Stimulated activated CD8-positive, alpha-beta memory T cell treated with anti-CD3 and anti-CD28 coated beads, Interleukin-4, amount 100 ng/mL, for 48 hours (primary cell): ENCODE measurements at regions not wholly inside any gene's neighbourhood (a gene's known extent, or its start where the extent isn't known, plus 50 kb on each side); places are given as distances from the start of the nearest gene placed in this dataset.
"Not testable (repeated sequence)": the region's sequence is repeated elsewhere in the genome, so short reads cannot be mapped to it uniquely, and the experiment has no call there.

Experiments
- DNase-seq: peaks from one replicate; pipeline ENCODE4 v3.0.0-alpha.2; 2020

DNA sequence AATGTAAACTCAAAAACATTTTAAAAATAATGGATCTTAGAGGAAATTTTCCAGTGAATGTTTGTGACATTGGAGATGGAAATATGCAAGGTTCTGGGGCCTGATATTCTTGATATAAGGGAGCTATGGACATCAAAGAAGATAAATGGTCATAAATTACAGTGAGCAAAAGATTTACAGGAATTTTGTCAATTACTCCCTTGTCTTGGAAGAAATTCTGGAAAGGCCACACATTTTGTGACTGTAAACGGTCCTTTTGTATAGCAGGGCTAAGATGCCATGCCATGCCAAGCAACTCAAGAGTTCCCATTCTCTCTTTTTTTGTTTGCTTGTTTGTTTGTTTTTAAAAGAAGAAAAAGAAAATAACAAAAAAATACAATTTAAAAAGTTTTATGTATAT lies 1186.2 kb upstream of the CITED2 start:
- DNase-seq, result no peak

DNA sequence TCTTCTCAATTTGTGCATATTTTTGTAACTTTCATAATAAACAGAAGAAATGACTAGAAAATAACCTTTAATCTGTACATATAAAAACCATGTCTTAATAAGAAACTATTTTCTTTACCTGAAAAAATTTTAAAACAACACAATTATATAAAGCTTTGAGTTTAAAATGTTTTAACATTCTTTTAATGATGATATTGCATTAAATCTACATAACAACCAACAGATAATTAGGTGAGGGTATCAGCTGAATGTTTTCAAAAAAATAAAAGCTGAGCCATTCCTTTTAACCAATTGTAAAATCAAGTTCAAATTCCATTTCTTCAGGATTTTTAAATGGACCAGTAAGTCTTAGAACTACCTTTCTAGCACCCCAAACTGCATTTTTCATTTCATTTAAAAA lies 1185.0 kb upstream of the CITED2 start:
- DNase-seq, result no peak

DNA sequence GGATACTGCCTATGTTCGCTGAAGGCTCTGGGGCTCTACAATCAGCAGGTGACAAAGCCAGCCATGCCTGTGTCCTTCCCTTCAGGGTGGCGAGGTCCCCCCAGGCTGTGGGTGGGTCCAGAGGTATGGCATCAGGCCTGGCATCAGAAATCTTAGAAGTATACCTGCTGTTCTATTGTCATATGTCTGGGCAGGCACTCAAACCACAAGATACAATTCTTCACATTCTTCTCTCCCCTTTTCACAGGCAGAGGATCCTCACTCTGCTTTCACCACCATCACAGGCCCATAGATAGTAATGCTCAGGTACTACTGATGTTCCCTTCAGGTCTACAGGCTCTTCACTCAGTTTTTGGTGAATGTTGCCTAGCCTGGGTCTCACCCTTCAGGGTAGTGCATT lies 1180.0 kb upstream of the CITED2 start:
- no peak for DNase-seq

DNA sequence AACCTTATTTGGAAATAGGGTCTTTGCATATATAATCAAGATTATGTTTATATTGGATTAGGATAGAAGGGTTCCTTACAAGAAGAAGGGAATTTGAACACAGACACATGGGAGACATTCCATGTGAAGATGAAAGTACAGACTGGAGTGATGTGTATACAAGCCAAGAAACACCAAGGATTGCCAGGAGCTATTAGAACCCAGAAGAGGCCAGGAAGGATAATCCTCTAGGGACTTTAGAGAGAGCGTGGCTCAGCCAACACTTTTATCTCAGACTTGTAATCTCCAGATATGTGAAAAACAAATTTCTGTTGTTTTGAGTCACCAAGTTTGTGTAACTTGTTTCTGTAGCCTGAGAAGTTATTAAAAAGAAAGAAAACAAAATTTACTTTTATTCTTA lies 1173.9 kb upstream of the CITED2 start:
- DNase-seq, result no peak

DNA sequence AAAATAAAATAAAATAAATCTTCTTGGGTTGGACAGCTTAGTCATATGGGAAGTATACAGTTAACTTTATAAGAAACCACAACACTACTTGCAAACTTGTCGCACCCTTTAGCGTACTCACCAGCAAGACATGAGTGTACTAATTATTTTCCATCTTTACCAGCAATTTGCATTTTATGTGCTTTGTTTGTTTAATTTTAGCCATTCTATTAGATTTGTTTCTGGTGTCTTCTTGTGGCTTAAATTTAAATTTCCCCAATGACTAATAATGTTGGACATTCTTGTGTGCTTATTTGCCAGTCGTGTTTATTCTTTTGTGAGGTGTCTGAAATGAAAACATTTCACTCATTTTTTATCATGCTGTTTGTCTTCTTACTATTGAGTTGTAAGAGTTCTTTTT lies 1172.2 kb upstream of the CITED2 start:
- DNase-seq, result no peak

DNA sequence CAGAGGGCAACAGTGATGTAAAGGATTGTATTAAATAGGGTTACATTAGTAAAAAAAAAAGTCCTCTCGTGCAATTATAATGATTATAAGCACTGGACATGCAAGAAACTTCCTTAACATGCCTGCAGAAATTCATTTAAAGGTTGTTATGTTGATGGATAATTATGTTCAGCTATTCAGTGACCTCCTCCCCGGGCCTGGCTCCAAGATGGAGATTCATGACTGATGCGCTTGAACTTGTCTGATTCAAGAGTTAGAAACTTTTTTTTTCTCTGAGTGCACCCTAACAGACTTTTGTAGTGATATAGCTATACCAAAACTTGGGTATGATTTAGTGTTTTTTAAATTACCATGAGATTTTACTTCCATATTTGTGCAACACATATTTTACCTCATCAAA lies 1170.0 kb upstream of the CITED2 start:
- no peak for DNase-seq

DNA sequence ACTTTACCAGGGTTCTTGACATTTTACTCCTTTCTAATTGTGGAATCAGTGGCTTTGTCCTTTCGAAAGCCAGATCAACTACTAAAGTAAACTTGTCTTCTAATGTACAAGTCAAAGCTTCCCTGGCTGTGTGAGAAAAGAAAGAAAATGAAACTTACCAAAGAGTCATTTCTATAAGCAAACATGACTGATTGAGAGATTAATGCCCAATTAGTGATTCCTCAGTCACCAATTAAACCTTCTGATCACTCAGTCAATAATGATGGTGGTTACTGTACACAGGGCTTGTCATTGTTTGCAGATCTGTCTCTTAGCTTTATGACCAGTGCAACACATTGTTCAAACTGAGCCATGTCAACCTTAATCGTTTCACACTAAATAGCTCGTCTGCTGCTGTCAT lies 1168.4 kb upstream of the CITED2 start:
- DNase-seq, result no peak

DNA sequence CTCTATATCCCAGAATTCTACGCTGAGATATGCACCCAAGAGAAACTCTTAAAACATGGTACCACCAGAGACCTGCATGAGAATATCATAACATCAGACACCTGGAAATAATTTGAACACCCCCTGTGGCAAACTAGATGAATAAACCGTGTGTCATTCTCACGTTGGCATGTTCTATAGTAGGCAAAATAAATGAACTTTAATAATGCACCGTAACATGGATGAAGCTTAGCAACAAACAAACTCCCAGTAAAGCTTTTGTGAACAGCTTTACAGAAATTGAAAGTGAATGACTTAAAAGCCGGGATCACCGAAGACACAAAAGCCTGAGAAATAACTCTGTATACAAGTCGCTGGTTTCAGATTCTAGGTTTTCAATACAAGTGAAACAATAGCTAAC lies 1166.8 kb upstream of the CITED2 start:
- no peak for DNase-seq

DNA sequence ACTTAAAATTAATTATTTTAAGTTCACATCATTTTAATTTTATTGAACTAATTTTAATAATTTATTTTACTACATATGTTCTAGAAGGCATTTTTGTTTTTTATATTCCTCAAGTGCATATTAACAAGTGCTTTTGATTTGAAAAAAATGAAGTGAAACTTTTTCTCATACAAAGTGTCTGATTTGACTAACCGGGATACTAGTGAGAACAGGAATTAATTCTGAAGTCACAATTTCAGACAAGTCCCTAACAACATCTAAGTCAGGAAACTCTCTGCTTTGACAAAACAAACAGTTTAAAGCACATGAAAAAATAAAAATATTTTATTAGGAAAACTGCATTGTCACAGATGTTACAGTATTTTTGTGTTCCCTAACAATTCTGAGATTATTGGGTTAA lies 1166.3 kb upstream of the CITED2 start:
- no peak for DNase-seq

DNA sequence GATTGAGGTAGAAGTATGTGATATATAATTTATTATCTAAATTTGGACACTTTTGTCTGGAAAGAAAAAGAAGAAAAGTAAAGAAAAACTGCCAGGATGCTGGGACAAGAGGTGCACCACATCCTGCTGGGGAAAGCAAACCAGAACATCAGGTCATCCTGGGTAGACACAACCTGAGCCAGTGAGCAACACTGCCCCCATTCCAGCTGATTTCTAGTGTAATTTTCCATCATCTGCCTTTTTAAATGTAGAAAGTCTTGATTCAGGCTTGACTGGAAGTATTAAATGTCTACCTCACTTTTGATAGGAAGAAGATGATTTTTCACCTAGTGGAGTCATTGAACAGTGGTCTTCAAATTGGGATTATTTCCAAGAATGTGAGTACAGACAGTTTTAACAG lies 1164.5 kb upstream of the CITED2 start:
- no peak for DNase-seq

DNA sequence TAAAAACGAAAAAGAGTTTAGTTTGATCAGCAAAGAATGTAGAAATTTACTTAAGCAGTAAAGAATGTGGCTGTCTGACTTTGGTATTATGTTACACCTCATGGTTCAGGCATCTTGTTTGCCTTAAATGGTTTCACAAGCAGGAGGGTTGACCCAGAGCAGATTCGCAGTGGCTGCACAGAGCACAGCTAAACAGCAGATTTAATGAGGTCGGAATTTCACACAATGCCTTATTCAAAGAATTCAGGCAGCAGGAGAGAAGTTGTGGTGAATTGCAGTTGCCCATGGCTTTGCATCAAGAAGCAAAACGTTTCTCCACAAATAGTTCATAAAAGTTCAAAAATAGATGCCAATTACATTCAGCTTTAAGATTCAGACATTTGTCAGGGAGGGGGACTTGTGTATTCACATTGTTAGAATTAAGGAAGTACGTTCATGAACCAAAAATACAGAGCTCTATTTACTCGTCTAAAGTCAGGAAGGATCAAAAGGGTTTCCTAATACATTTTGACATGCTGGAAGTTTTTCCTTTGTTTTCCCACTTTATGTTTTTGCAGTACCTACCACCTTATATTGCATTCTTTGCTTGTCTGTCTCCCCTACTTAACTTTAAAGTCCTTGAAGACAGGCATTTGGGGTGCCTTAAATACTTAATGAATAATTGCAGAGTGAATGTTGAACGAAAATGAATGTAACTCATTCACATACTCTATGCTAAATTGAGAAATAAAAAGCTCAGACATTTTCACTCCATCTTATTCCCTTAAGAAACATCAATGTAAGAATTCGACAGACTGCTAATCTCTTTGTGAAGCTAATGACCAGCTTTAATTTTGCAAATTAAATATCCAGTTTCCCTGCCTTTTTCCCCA lies 1163.6 kb upstream of the CITED2 start:
- no peak for DNase-seq

DNA sequence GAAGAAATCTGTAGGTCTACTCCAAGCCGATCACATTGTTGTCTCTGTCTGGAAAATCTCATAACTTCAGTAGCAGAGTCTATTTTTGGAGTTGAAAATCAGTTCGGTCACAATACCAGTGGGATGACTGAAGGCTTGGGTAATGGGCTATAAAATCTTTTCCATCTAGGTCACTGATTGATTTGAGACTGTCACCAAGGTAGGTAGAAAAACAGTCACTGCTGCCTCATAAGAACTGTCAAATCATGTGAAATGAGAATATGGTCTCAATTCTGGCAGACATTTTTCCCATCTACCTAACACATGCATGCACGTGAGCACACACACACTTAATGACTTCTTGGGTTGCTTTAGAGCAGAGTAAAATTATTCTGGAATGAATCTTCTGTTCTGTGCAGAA lies 1162.8 kb upstream of the CITED2 start:
- DNase-seq, result no peak

DNA sequence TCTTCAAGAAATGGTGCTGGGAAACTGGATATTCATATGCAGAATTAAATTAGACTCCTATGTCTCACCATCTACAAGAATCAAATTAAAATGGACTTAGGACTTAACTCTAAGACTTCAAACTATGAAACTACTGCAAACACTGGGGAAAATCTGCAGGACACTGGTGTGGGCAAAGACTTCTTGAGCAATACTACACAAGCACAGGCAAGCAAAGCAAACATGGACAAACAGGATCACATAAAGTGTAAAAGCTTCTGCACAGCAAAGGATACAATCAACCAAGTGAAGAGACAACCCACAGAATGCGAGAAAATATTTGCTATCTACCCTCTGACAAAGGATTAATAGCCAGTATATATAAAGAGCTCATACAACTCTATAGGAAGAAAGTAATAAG lies 1161.1 kb upstream of the CITED2 start:
- DNase-seq, result no peak

DNA sequence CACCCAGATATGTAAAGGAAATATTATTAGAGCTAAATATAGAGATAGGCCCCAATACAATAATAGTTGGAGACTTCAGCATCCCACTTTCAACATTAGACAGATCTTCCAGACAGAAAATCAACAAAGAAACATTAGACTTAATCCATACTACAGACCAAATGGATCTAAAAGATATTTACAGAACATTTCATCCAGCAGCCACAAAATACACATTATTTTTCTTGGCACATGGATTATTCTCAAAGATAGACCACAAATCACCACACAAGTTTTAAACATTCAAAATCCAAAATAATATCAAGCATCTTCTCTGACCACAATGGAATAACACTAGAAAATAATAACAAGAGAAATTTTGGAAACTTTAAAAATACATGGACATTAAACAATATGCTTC lies 1159.1 kb upstream of the CITED2 start:
- DNase-seq, result no peak

DNA sequence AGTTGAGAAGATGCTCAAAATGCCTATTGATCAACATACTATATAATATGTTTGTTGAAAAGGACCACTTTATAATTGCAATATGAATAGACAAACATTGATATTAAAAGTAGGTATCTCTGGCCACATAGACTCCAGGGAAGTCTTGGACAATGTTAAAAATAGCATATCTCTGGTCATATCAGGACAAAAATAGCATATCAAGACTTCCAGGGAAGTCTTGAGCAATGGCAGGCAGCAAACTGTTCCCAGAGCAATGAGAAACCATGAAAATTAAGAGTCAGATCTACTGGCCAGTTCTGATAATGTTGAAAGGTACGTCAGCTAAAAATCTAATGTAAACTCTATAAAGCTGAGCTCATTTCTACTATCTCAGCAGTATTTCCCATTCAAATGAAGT lies 1130.3 kb upstream of the CITED2 start:
- DNase-seq, result no peak

DNA sequence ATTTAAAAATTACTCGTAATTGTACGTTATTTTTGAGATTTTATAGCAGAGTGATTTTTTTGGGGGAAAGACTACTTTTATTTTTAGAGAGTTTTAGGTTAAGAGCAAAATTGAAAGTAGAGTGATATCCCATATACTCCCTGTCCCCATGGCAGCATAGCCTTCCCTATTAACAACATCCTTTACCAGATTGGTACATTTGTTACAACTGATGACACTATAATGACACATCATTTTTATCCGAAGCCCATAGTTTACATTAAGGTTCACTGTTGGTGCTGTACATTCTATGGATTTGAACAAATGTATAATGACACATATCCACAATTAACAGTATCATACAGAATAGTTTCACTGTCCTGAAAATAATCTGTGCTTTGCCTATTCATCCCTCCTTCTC lies 1126.4 kb upstream of the CITED2 start:
- DNase-seq, result no peak

DNA sequence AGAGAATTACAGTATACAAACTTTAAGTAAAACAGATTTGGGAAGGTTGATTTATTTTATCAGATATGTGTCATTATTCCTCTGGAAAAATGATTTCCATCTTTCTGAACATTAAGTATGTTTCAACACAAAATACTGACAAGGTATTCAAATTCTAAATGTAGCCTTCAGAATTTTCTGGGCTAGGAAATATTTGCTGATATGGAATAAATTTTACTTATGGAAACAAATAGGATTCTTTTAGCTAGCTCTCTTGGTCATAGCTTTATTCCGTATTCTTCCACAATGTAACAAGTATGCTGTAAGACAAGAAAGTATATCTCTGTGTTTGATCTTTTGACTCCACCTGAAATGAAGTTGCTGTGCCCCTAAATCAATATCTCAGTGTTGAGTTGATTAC lies 1125.2 kb upstream of the CITED2 start:
- DNase-seq, result no peak

DNA sequence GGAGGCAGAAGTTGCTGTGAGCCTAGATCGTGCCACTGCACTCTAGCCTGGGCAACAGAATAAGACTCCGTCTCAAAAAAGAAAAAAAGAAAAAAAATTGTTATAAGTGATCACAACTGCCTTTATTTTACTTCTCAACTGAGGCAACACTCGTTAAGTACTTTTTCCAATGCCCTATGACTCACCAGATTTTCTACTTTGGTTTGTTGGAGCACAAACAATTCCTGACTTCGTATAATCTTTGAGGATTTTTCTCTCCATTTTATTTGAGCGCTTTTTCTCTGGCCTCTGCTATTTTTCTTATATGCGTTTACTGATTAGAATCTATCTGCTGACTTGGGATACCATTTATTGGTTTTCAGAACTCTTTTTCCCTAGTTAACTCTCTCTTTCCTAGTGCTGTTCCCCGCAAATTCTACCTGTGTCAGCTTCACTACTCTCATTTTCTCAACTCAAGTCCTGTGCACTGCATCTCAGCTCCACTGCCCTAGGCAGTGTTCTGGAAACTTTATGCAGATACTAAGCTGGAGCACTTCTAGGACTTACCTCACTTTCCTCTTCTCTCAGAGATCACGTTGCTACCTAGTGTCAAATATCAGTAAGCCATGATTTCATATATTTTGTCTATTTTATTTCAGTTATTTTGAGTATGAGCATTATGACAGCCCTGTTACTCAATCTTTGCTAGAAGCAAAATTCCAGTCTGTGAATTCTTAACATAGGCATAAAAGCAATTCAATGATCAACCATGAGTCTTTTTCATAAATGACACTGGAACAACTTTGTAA lies 1120.1 kb upstream of the CITED2 start:
- no peak for DNase-seq

DNA sequence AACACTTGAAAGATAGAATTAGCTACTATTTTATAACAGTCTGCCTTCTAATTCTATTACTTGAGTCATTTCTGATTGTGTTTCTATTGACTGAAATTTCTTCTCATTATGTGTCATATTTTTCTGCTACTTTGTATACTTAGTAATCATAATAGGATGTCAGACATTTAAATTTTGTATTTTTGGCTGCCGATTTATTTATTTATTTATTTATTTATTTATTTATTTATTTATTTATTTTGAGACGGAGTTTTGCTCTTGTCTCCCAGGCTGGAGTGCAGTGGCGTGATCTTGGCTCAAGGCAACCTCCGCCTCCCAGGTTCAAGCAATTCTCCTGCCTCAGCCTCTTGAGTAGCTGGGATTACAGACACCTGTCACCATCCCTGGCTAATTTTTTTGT lies 1119.0 kb upstream of the CITED2 start:
- DNase-seq, result not testable (repeated sequence)

DNA sequence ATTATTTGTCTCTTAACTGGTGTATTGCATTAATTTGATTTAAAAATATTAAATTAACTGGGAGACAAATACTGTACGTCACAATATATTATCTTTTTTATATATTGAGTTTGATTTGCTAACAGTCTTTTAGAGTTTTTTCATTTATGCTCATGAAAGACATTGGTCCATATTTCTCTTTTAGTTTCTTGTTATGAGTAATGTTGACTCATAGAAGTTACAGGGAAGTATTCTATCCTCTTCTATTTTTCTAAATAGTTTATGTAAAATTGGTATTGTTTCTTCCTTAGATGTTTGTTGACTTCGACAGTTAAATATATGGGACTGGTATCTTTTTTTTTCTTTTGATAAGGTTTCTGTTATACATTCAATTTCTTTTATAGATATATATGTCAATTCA lies 1115.6 kb upstream of the CITED2 start:
- no peak for DNase-seq

DNA sequence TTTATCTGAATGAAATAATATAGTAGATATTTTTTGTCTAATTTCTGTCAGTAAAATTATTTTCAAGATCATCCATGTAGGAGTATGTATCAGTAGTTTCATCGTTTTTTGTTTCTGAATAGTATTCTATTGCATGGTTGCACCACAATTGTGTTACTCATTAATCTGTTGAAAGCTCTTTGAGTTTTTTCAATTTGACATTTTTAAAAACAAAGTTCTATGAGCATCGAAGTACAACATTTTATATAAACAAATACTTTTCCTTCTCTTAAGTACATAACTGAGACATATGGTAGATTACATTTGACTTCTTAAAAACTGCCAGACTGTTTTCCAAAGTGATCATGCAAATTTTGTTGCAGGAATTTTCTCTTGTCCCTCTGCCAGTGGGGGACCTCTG lies 1113.1 kb upstream of the CITED2 start:
- no peak for DNase-seq

DNA sequence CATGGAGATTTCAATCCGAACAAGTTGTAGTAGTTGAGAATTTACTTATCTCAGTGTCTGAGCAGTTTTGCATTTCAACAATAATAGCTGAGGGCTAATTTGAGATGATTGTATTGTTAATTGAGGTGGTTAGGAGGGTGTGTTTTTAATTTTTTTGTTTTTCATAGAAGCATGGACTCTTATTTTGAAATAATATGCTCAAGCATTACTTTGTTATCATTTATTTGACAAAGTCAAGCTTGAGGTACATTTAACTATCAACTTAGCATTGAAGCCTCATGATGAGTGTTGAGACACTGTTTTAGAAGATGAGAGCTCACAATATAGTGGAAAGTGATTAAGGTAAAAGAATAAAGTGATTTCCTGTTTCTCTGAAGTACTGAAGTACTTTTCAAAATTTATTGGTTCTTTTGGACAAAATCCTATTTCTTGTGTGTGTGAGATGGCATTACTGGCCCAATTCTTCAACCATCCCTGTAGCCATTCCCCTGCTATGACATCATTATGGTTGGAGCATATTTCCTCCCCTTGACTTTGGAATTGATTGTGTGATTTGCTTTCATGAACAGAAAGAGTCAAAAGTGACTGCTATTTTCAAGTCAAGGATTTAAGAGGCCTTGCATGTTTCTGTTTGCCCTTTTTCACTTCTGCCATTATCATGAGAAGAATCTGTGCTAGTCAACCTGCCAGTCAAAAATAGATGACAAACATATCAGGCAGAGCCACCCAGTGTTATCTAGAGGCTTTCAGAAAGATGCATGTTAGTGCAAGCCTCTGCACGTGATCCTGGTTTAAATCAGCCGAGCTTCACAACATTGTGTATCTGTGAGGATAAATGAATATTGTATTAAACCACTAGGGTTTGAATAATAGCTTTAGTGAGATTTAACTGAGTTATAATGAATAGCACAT lies 1112.3 kb upstream of the CITED2 start:
- DNase-seq, result no peak

DNA sequence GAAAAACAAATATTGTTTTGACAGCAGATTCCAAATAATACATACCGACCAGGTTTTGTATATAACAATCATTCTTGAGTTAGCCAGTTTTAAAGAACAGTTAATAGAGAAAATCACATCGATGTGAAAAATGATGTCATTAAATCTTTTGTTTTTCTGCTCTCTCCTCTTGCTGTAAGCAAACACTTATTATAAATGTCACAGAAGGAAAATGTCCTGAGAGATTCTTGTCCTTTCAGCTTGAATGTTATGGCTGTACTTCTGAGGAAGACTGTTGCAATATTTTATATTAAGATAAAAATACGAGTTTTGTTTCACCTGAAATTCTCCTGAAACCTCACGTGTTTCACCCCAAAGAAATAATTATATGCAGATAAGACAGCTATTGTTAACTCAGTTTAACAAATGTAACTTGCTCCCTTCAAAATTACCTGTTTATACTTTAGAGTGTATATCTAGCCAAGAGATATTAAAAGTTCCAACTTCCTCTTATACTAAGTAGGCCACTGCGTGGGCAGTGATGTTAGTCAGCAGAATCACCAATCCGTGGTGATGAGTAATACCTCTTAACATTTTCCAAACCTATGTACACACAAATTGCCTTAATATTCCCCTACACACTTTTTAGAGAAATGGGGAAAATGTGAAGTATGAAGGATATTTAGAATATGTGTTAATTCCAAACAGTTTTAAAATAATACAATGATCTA lies 1111.4 kb upstream of the CITED2 start:
- DNase-seq, result no peak
